ENCODE measurements at regions not wholly inside any gene's neighbourhood (a gene's known extent, or its start where the extent isn't known, plus 50 kb on each side); places are given as distances from the start of the nearest gene placed in this dataset.

GRCh38 chr21:28216976-28217523, 775.6 kb downstream of the LTN1 start:
- no peak for DNase-seq
- no peak overlapping the region for H3K4me3 ChIP-seq
- no peak for ATAC-seq (ENCODE audit: low FRiP score in 2 of 2)
- H3K9me3 ChIP-seq = no peaks in the 10 kb centered on the region
- no peaks in the 10 kb centered on the region for H3K27me3 ChIP-seq
- H3K36me3 ChIP-seq = no peaks in the 10 kb centered on the region
- H3K4me1 ChIP-seq = no peaks in the 10 kb centered on the region
- 94% methylated on average over 1 of the region's 1 CpG for WGBS, 2 donors
- H3K27ac ChIP-seq = no peak overlapping the region
- TF ChIP-seq EP300 (IDR thresholded peaks at IDR 0.05) (no peak), POLR2A (IDR thresholded peaks at IDR 0.05) (no peak), POLR2AphosphoS5 (IDR thresholded peaks at IDR 0.05) (no peak)
- TF ChIP-seq, protein P1, sequence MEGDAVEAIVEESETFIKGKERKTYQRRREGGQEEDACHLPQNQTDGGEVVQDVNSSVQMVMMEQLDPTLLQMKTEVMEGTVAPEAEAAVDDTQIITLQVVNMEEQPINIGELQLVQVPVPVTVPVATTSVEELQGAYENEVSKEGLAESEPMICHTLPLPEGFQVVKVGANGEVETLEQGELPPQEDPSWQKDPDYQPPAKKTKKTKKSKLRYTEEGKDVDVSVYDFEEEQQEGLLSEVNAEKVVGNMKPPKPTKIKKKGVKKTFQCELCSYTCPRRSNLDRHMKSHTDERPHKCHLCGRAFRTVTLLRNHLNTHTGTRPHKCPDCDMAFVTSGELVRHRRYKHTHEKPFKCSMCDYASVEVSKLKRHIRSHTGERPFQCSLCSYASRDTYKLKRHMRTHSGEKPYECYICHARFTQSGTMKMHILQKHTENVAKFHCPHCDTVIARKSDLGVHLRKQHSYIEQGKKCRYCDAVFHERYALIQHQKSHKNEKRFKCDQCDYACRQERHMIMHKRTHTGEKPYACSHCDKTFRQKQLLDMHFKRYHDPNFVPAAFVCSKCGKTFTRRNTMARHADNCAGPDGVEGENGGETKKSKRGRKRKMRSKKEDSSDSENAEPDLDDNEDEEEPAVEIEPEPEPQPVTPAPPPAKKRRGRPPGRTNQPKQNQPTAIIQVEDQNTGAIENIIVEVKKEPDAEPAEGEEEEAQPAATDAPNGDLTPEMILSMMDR (IDR thresholded peaks at IDR 0.05) = no peak

DNA sequence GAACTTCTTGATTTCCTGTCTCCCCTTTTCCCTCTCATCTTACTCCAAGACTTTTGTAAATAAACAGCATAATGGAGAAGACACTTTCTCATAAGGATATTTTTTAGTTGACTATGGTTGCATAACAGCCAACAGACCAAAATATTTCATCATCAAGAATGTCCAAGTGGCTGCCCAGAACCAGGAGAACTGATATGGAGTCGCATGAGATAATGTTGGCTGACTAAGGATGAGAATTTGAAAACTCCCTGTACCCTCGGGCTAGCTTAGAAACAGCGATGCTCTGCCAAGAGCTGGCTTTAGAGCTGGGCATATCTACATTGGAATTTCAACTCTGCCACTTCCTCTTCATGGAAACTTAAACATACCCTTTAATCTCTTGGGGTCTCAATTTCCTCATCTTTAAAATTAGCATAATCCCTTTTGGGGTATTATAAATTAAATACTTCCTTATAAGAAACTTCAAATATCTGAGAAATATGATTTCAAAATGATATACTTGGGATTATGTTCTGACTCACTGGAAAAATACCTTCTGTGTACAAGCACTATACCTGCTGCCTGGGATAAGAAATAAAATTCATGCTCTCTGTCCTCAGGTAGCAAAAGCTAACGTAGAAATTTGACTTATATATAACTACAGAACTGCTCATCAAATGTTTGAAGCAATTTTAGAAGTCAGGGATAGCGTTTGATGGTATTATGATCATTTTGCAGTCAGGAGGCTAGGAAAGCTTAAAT, 777.3 kb downstream of the LTN1 start:
- peak in 1 of 2 donors; percentile 87 for ATAC-seq (ENCODE audit: low FRiP score in 2 of 2)
- Histone ChIP-seq H3K27me3 (no peaks in the 10 kb centered on the region), H3K4me1 (no peaks in the 10 kb centered on the region), H3K36me3 (no peaks in the 10 kb centered on the region), H3K27ac (no peak overlapping the region), H3K9me3 (no peaks in the 10 kb centered on the region), H3K4me3 (no peak overlapping the region)
- DNase-seq = no peak
- whole genome bisulfite sequencing, 2 donors = 69 to 78% methylated on average over 5 of the region's 5 CpGs
- TF ChIP-seq POLR2A (IDR thresholded peaks at IDR 0.05) (no peak), POLR2AphosphoS5 (IDR thresholded peaks at IDR 0.05) (no peak), EP300 (IDR thresholded peaks at IDR 0.05) (no peak)
- TF ChIP-seq, protein P1 (IDR thresholded peaks at IDR 0.05) = no peak

DNA sequence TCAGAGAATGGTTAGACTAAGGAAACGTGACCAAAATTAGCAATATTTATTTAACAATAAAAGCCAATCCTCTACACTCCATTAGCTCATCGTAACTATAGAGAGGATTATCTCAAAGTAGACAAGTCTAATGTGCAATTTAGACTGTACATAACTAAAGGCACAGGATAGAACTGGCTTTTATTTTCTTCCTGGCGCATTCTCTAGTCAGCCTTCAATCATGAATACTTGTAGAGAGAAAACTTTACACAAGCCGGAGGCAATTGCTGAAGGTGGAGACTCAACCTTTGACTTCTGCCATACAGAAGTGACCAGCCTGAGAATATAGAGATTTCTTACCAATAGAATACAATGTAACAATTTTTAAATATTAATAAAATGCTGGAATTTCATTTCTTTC, 777.9 kb downstream of the LTN1 start:
- 86% methylated on average over 4 of the region's 4 CpGs for WGBS, 2 donors

GRCh38 chr21:28213261-28213660, 779.4 kb downstream of the LTN1 start:
- 85 to 93% methylated on average over 3 of the region's 3 CpGs for WGBS, 2 donors

More for the DNA sequence above, 777.9 kb downstream of the LTN1 start:
- DNase-seq = no peak
- no peak overlapping the region for H3K4me3 ChIP-seq
- no peaks in the 10 kb centered on the region for H3K9me3 ChIP-seq
- no peak for TF ChIP-seq EP300 (IDR thresholded peaks at IDR 0.05)
- no peak for TF ChIP-seq POLR2AphosphoS5 (IDR thresholded peaks at IDR 0.05)
- TF ChIP-seq, protein P1 (IDR thresholded peaks at IDR 0.05) = no peak
- TF ChIP-seq POLR2A (IDR thresholded peaks at IDR 0.05) = no peak
- no peaks in the 10 kb centered on the region for H3K36me3 ChIP-seq
- no peak for ATAC-seq (ENCODE audit: low FRiP score in 2 of 2)
- H3K27me3 ChIP-seq = no peaks in the 10 kb centered on the region
- H3K27ac ChIP-seq = no peak overlapping the region
- H3K4me1 ChIP-seq = no peaks in the 10 kb centered on the region

More at GRCh38 chr21:28213261-28213660, 779.4 kb downstream of the LTN1 start:
- Histone ChIP-seq H3K4me3 (no peak overlapping the region), H3K27me3 (no peaks in the 10 kb centered on the region), H3K36me3 (no peaks in the 10 kb centered on the region), H3K4me1 (no peaks in the 10 kb centered on the region), H3K9me3 (no peaks in the 10 kb centered on the region), H3K27ac (no peak overlapping the region)
- ATAC-seq (ENCODE audit: low FRiP score in 2 of 2) = no peak
- DNase-seq = no peak
- TF ChIP-seq POLR2A (IDR thresholded peaks at IDR 0.05) = no peak
- TF ChIP-seq, protein P1 (IDR thresholded peaks at IDR 0.05) = no peak
- TF ChIP-seq EP300 (IDR thresholded peaks at IDR 0.05) = no peak
- TF ChIP-seq POLR2AphosphoS5 (IDR thresholded peaks at IDR 0.05) = no peak
